Thyroid gland (tissue), 4 donors: ENCODE measurements at regions not wholly inside any gene's neighbourhood (a gene's known extent, or its start where the extent isn't known, plus 50 kb on each side); places are given as distances from the start of the nearest gene placed in this dataset.
A peak's percentile ranks its signal among the peaks of the same experiment; 100 is the strongest.

Source experiments
- DNase-seq, 2 donors: peaks; one replicate each; pipeline ENCODE4 v3.0.0-alpha.2; 2019
- H3K27ac ChIP-seq, 3 donors: fragments of 200-600 bp; sonication (generic); 1 replicate in 2 of 3; 2 replicates in 1 of 3; pipeline ENCODE4 v1.5.1; 2016 to 2019; ENCODE audit warnings: mild to moderate bottlenecking in 1 of 3, moderate library complexity in 1 of 3
- H3K27me3 ChIP-seq: fragments of 200-600 bp; sonication (generic); one replicate; pipeline ENCODE4 v1.5.1; 2019
- H3K36me3 ChIP-seq, 2 donors: fragments of 200-600 bp; sonication (generic); one replicate each; pipeline ENCODE4 v1.5.1; 2016 to 2019
- H3K4me1 ChIP-seq, 2 donors: fragments of 200-600 bp; sonication (generic); one replicate each; pipeline ENCODE4 v1.5.1; 2017 to 2019
- H3K4me3 ChIP-seq, 3 donors: fragments of 200-600 bp; sonication (generic); replicated peaks in 1 of 3; 1 replicate in 2 of 3; 2 replicates in 1 of 3; pipeline ENCODE4 v1.5.1; 2016; ENCODE audit warnings: mild to moderate bottlenecking in 1 of 3
- H3K9me3 ChIP-seq: fragments of 200-600 bp; sonication (generic); one replicate; pipeline ENCODE4 v1.5.1; 2017
- CTCF ChIP-seq, 6 experiments: fragments of 200-600 bp in 3 of 6; fragments of 450-650 bp in 3 of 6; sonication (generic) in 3 of 6; IDR thresholded peaks; one replicate each; pipeline ENCODE4 v1.5.1; 2016 to 2019; ENCODE audit warnings: antibody characterized with exemption in 6 of 6, mild to moderate bottlenecking in 2 of 6, inconsistent platforms in 1 of 6, moderate library complexity in 1 of 6
- POLR2A ChIP-seq, 2 donors: fragments of 450-650 bp; IDR thresholded peaks; one replicate each; pipeline ENCODE4 v1.6.1; 2017; ENCODE audit warnings: antibody characterized with exemption in 2 of 2, mild to moderate bottlenecking in 2 of 2, moderate library complexity in 1 of 2
- WGBS, 2 donors: methylation state at CpG; one replicate each; pipeline ENCODE4 v1.1.5; 2017; 5-methylcytosine and 5-hydroxymethylcytosine counted together
- intact Hi-C: fragments of 100-400 bp; cut with DNase I; formaldehyde crosslinking; loops from one replicate; pipeline ENCODE4 v1.15.1; 2023

GRCh38 chr14:61925043-61925442 lies 162.8 kb downstream of the SNAPC1 start:
- DNase-seq, result peak; percentile 30 to 48
- peak in 3 of 6 experiments; percentile 25 to 53 (median 42) for TF ChIP-seq CTCF (IDR thresholded peaks at IDR 0.05)
- no peak for TF ChIP-seq POLR2A (IDR thresholded peaks at IDR 0.05)
- Histone ChIP-seq H3K27me3 (no peaks in the 10 kb centered on the region), H3K36me3 (no peaks in the 10 kb centered on the region), H3K9me3 (no peaks in the 10 kb centered on the region), H3K27ac (no peak overlapping the region), H3K4me1 (no peaks in the 10 kb centered on the region), H3K4me3 (no peak overlapping the region)
- intact Hi-C loops, result loop anchor here (10.0 kb wide), 1 partner anchor 200 kb away; no protein-coding TSS in a partner anchor
- 35 to 40% methylated on average over 5 of the region's 5 CpGs for whole genome bisulfite sequencing, 2 donors

- intact Hi-C loops, result loop anchor here (10.0 kb wide), 1 partner anchor 199 kb away; no protein-coding TSS in a partner anchor
- TF ChIP-seq CTCF (IDR thresholded peaks at IDR 0.05) (no peak), POLR2A (IDR thresholded peaks at IDR 0.05) (no peak)
- Histone ChIP-seq H3K27me3 (no peaks in the 10 kb centered on the region), H3K4me3 (no peak overlapping the region), H3K36me3 (no peaks in the 10 kb centered on the region), H3K27ac (no peak overlapping the region), H3K9me3 (no peaks in the 10 kb centered on the region), H3K4me1 (no peaks in the 10 kb centered on the region)
- 95 to 100% methylated on average over 1 of the region's 1 CpG for WGBS, 2 donors
- no peak for DNase-seq
Measured at GRCh38 chr14:61925732-61926435, 163.7 kb downstream of the SNAPC1 start.

GRCh38 chr14:61927060-61927459 lies 164.8 kb downstream of the SNAPC1 start:
- no peak overlapping the region for H3K27ac ChIP-seq
- intact Hi-C loops, result loop anchor here (10.0 kb wide), 1 partner anchor 198 kb away; no protein-coding TSS in a partner anchor
- no peak for DNase-seq
- no peaks in the 10 kb centered on the region for H3K9me3 ChIP-seq
- H3K4me1 ChIP-seq, result no peaks in the 10 kb centered on the region
- H3K36me3 ChIP-seq, result no peaks in the 10 kb centered on the region
- H3K27me3 ChIP-seq, result no peaks in the 10 kb centered on the region
- 51 to 76% methylated on average over 1 of the region's 1 CpG for WGBS, 2 donors
- TF ChIP-seq CTCF (IDR thresholded peaks at IDR 0.05) (no peak), POLR2A (IDR thresholded peaks at IDR 0.05) (no peak)
- H3K4me3 ChIP-seq, result no peak overlapping the region

- WGBS, 2 donors, result 56 to 69% methylated on average over 2 of the region's 2 CpGs
- intact Hi-C loops, result loop anchor here (10.0 kb wide), 1 partner anchor 197 kb away; no protein-coding TSS in a partner anchor
- no peak overlapping the region for H3K27ac ChIP-seq
- no peak overlapping the region for H3K4me3 ChIP-seq
- no peaks in the 10 kb centered on the region for H3K36me3 ChIP-seq
- H3K4me1 ChIP-seq, result no peaks in the 10 kb centered on the region
- DNase-seq, result no peak
- H3K27me3 ChIP-seq, result no peaks in the 10 kb centered on the region
- H3K9me3 ChIP-seq, result no peaks in the 10 kb centered on the region
- TF ChIP-seq CTCF (IDR thresholded peaks at IDR 0.05), result no peak
- TF ChIP-seq POLR2A (IDR thresholded peaks at IDR 0.05), result no peak
Measured at GRCh38 chr14:61927520-61927919, 165.3 kb downstream of the SNAPC1 start.

- TF ChIP-seq CTCF (IDR thresholded peaks at IDR 0.05), result no peak
- TF ChIP-seq POLR2A (IDR thresholded peaks at IDR 0.05), result no peak
Measured at GRCh38 chr14:61928300-61928699, 166.1 kb downstream of the SNAPC1 start.

More at GRCh38 chr14:61928300-61928699, 166.1 kb downstream of the SNAPC1 start:
- no peak for DNase-seq
- Histone ChIP-seq H3K9me3 (no peaks in the 10 kb centered on the region), H3K4me1 (no peaks in the 10 kb centered on the region), H3K27ac (no peak overlapping the region), H3K4me3 (no peak overlapping the region), H3K27me3 (no peaks in the 10 kb centered on the region), H3K36me3 (no peaks in the 10 kb centered on the region)
- intact Hi-C loops, result loop anchor here (10.0 kb wide), 1 partner anchor 197 kb away; no protein-coding TSS in a partner anchor
